Body of pancreas (tissue), 4 donors: ENCODE measurements at regions not wholly inside any gene's neighbourhood (a gene's known extent, or its start where the extent isn't known, plus 50 kb on each side); places are given as distances from the start of the nearest gene placed in this dataset.

Experiments
- POLR2A ChIP-seq, 3 donors: fragments of 450-650 bp; IDR thresholded peaks; one replicate each; pipeline ENCODE4 v1.6.1; 2016; ENCODE audit warnings: antibody characterized with exemption in 3 of 3, mild to moderate bottlenecking in 2 of 3
- TF ChIP-seq, protein P1 (sequence below), 7 experiments: fragments of 450-650 bp in 4 of 7; fragments of 200-600 bp in 3 of 7; sonication (generic) in 3 of 7; IDR thresholded peaks; one replicate each; pipeline ENCODE4 v1.5.1; 2016 to 2019; ENCODE audit warnings: antibody characterized with exemption in 7 of 7

DNA sequence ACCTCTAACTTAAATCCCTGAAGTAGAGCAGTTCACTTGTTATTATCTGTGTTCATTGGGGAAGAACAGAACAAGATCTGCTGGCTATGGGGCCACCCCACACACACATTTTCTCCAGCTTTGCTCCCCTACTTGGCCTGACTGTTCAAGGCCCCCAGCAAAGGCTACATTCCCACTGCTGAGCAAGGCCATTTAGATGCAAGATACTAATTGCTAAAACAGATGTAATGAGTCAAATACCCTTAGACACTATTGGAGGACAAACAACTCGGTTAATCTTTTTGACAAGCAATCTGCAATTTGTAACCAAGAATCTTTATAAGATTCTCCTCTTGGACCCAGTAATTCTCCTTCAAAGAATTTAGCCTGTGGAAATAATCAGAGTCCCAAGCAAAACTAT, 67.7 kb downstream of the NAV1 start:
- TF ChIP-seq, protein P1, sequence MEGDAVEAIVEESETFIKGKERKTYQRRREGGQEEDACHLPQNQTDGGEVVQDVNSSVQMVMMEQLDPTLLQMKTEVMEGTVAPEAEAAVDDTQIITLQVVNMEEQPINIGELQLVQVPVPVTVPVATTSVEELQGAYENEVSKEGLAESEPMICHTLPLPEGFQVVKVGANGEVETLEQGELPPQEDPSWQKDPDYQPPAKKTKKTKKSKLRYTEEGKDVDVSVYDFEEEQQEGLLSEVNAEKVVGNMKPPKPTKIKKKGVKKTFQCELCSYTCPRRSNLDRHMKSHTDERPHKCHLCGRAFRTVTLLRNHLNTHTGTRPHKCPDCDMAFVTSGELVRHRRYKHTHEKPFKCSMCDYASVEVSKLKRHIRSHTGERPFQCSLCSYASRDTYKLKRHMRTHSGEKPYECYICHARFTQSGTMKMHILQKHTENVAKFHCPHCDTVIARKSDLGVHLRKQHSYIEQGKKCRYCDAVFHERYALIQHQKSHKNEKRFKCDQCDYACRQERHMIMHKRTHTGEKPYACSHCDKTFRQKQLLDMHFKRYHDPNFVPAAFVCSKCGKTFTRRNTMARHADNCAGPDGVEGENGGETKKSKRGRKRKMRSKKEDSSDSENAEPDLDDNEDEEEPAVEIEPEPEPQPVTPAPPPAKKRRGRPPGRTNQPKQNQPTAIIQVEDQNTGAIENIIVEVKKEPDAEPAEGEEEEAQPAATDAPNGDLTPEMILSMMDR (IDR thresholded peaks at IDR 0.05) = no peak
- TF ChIP-seq POLR2A (IDR thresholded peaks at IDR 0.05) = no peak
